Pancreas (tissue), 10 donors: ENCODE measurements at regions not wholly inside any gene's neighbourhood (a gene's known extent, or its start where the extent isn't known, plus 50 kb on each side); places are given as distances from the start of the nearest gene placed in this dataset.

Source experiments
- ATAC-seq, 4 donors: fragments of 200-7000 bp; cut with Tn5 transposase; one replicate each; pipeline versions ENCODE4 v1.8.0 to v1.9.1; 2020; ENCODE audit warnings: mild to moderate bottlenecking in 4 of 4, moderate library complexity in 4 of 4
- DNase-seq, 6 donors: peaks; one replicate each; pipeline ENCODE4 v3.0.0-alpha.2; 2020
- FAIRE-seq: peaks from 2 replicates; lab custom pipeline; 2012; peaks lifted over from hg19 to GRCh38; lab: Jason Lieb, UNC
- H3K27ac ChIP-seq, 4 donors: fragments of 200-600 bp; sonication (generic); 1 replicate in 3 of 4; 2 replicates in 1 of 4; pipeline versions ENCODE4 v1.5.0 to v1.8.0; 2020
- H3K27me3 ChIP-seq, 4 donors: fragments of 200-600 bp; one replicate each; pipeline ENCODE4 v1.8.0; 2021
- H3K36me3 ChIP-seq, 3 donors: fragments of 200-600 bp; sonication (generic) in 1 of 3; one replicate each; pipeline versions ENCODE4 v1.5.0 to v1.8.0; 2020 to 2021
- H3K4me1 ChIP-seq, 3 donors: fragments of 200-600 bp; one replicate each; pipeline ENCODE4 v1.8.0; 2021
- H3K4me3 ChIP-seq, 4 donors: fragments of 200-600 bp; sonication (generic) in 2 of 4; one replicate each; pipeline versions ENCODE4 v1.5.0 to v1.8.0; 2020 to 2021
- H3K9me3 ChIP-seq, 4 donors: fragments of 200-600 bp; one replicate each; pipeline ENCODE4 v1.8.0; 2021
- WGBS, 2 donors: extraction: QIAGEN DNeasy Blood & Tissue Kit; methylation state at CpG; one replicate each; pipeline ENCODE4 v1.1.7; 2013; 5-methylcytosine and 5-hydroxymethylcytosine counted together
- intact Hi-C, 3 donors: fragments of 100-400 bp; cut with DNase I; formaldehyde crosslinking; loops; one replicate each; pipeline versions ENCODE4 v1.11.1 to v1.14.2; 2022
- TF ChIP-seq, protein P1 (sequence below), 4 donors: fragments of 200-600 bp; sonication (generic) in 3 of 4; IDR thresholded peaks; one replicate each; pipeline versions ENCODE4 v1.5.0 to v1.8.0; 2021; ENCODE audit warnings: antibody characterized with exemption in 4 of 4
- donor health status: healthy with polysubstance abuse.
- donor health status: DM: no; HTN: no; CAD: no; lungs with moderate emphysema.
- donor health status: DM: no; HTN: no; CAD: no.
- donor health status: control.
- donor health status: control.
- donor health status: Bipolar disorder and iron deficiency.
- donor health status: DM: yes; HTN: yes; CAD: no.
- donor health status: DM: no; HTN: no; CAD: no.
- donor health status: DM: no; HTN: no; CAD: no.
- donor health status: DM: yes; HTN: yes; CAD: no.

DNA sequence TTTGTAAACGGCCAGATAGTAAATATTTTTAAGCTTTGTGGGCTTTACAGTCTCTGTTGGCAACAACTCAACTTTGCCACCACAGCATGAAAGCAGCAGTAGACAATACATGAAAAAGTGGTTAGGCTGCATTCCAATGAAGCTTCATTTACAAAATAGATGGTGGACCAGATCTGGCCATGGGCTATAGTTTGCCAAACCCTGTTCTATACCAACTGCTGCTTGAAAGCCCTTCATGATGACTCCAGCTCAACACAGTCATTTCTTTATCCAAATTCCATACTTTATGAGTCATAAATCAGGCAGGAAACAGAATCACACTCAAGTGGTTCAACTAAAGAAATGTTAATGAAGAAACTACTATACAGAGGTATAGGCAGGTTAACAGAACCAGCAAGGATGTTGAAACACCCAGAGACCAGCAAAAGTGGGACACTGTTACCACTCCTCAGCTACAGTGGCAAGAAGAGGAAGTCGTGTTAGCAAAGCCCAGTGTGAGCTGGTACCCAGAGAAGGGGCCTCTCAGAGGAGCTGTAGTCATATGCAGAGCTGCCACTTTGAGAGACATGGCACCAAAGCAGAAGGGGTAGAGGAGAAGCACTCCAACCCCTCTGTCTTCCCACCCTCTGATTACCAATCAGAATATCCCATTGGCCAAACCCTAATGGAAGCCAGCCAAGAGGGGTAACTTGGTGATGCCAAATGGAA lies 72.5 kb downstream of the PRLHR start:
- Histone ChIP-seq H3K4me3 (no peak overlapping the region), H3K27ac (no peak overlapping the region), H3K36me3 (no peaks in the 10 kb centered on the region), H3K4me1 (no peaks in the 10 kb centered on the region), H3K27me3 (no peaks in the 10 kb centered on the region), H3K9me3 (no peaks in the 10 kb centered on the region)
- DNase-seq (no peak), ATAC-seq (no peak), FAIRE-seq (no peak)
- TF ChIP-seq, protein P1, sequence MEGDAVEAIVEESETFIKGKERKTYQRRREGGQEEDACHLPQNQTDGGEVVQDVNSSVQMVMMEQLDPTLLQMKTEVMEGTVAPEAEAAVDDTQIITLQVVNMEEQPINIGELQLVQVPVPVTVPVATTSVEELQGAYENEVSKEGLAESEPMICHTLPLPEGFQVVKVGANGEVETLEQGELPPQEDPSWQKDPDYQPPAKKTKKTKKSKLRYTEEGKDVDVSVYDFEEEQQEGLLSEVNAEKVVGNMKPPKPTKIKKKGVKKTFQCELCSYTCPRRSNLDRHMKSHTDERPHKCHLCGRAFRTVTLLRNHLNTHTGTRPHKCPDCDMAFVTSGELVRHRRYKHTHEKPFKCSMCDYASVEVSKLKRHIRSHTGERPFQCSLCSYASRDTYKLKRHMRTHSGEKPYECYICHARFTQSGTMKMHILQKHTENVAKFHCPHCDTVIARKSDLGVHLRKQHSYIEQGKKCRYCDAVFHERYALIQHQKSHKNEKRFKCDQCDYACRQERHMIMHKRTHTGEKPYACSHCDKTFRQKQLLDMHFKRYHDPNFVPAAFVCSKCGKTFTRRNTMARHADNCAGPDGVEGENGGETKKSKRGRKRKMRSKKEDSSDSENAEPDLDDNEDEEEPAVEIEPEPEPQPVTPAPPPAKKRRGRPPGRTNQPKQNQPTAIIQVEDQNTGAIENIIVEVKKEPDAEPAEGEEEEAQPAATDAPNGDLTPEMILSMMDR (IDR thresholded peaks at IDR 0.05), result no peak
- 44 to 51% methylated on average over 2 of the region's 2 CpGs for WGBS, 2 donors
- intact Hi-C loops, result no loop called here

DNA sequence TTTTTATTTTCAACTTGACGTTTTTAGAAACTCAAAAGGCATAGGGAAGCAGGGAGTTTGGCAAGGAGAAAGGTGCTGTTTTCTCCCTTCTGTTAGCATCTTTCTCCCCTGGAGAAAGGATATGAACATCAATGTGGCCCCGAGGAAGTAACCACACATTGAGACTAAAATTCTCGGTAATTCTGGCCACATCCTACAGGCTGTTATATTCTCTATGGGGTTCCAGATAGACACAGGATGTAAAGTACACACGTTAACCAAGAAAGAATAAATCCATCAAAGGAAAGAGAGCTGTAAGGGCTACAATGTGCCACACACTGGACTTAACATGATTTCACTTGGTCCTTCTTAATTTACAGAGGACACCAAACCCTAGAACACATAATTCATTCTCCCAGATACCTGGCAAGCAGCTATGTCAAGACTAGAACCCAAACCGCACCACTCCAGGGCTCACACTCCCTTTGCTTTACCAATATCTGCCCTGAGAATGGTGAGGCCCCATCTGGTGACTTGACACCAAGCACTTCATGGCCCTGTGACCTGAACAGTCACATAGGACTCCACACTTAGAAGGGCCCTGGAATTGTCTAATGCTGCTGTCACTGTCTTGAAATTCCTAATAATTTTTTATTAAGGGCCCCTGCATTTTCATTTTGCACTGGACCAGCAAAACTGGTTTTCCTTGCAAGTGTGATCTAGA lies 73.9 kb downstream of the PRLHR start:
- WGBS, 2 donors, result 72 to 83% methylated on average over 5 of the region's 5 CpGs
- H3K4me3 ChIP-seq, result no peak overlapping the region
- intact Hi-C loops, result no loop called here
- no peaks in the 10 kb centered on the region for H3K4me1 ChIP-seq
- no peak for DNase-seq
- FAIRE-seq, result no peak
- TF ChIP-seq, protein P1 (IDR thresholded peaks at IDR 0.05), result no peak
- H3K27me3 ChIP-seq, result no peaks in the 10 kb centered on the region
- no peak overlapping the region for H3K27ac ChIP-seq
- H3K36me3 ChIP-seq, result no peaks in the 10 kb centered on the region
- no peaks in the 10 kb centered on the region for H3K9me3 ChIP-seq
- ATAC-seq, result no peak

DNA sequence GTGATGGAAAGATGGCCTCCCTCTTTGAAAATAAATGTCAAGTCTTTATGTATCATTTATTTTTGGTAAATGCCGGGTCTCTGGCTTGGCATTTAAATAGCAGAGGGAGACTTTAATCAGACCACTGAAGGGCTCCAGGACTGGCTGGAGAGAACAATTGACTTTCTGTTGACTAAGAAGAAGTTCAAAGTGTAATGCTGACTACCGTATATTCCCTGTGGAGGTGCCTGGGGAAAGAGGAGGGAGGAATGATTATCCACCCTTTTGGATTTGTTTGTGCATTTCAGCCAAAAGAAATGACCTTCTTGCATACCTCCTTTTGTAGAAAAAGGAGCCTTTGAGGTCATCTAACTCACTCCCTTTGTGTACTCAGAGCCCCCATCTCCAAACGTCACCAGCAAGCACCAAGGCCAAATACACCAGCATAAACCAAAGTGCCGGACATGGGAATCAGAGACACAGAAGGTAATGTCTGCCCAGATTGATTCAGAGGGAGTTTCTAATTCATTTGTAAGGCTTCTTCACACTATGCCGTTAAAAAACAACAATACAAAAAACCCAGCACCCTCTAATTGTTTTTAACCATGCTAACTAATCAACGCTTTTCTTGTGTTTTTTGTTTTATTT lies 75.2 kb downstream of the PRLHR start:
- no peak overlapping the region for H3K4me3 ChIP-seq
- no peaks in the 10 kb centered on the region for H3K36me3 ChIP-seq
- H3K27me3 ChIP-seq, result no peaks in the 10 kb centered on the region
- ATAC-seq, result no peak
- FAIRE-seq, result no peak
- H3K9me3 ChIP-seq, result no peaks in the 10 kb centered on the region
- intact Hi-C loops, result no loop called here
- TF ChIP-seq, protein P1 (IDR thresholded peaks at IDR 0.05), result no peak
- no peak for DNase-seq
- WGBS, 2 donors, result 71 to 75% methylated on average over 6 of the region's 6 CpGs
- no peak overlapping the region for H3K27ac ChIP-seq
- H3K4me1 ChIP-seq, result no peaks in the 10 kb centered on the region

DNA sequence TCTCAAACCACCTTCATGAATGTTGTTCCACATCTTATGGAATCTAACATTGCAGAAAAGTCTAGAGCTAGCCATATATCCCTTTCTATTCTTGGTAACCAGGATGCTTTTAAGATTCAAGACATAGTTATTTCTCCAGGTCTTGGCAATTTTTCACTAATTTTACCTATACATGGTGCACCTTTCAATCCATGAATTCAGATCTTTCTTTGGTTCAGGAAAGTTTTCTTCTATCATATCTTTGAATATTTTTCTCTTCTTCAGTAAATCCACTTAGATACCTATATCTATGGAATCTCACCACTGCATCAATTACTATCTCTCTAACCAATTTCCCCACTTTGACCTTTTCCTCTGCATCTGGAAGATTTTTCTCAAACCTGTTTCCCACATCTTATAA lies 77.4 kb downstream of the PRLHR start:
- ATAC-seq (no peak), FAIRE-seq (no peak), DNase-seq (no peak)
- Histone ChIP-seq H3K27me3 (no peaks in the 10 kb centered on the region), H3K4me3 (no peak overlapping the region), H3K4me1 (no peaks in the 10 kb centered on the region), H3K36me3 (no peaks in the 10 kb centered on the region), H3K27ac (no peak overlapping the region), H3K9me3 (no peaks in the 10 kb centered on the region)
- intact Hi-C loops, result no loop called here
- TF ChIP-seq, protein P1 (IDR thresholded peaks at IDR 0.05), result no peak

DNA sequence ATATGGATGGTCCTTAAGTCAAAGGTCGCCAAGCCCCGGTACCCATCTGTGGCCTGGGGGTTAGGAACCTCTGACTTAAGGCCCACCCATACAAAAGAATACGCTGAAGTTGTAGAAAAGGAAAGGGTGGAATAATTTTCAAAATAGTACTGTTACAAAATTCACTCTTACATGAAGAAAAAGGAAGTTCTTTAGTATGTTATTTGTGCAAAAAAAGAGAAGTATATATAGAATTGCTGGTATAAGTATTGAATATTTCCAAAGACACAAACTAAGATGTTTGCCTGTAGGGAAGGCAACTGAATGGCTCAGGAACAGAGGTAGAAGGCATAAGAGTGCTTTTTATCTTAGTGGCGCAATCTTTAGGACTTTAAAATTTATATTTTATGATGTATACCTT lies 78.7 kb downstream of the PRLHR start:
- FAIRE-seq (no peak), DNase-seq (no peak), ATAC-seq (no peak)
- no peak overlapping the region for H3K27ac ChIP-seq
- H3K9me3 ChIP-seq, result no peaks in the 10 kb centered on the region
- no peaks in the 10 kb centered on the region for H3K27me3 ChIP-seq
- no peaks in the 10 kb centered on the region for H3K36me3 ChIP-seq
- no peaks in the 10 kb centered on the region for H3K4me1 ChIP-seq
- intact Hi-C loops, result no loop called here
- TF ChIP-seq, protein P1 (IDR thresholded peaks at IDR 0.05), result no peak
- H3K4me3 ChIP-seq, result no peak overlapping the region
- 94% methylated on average over 4 of the region's 4 CpGs for WGBS, 2 donors
